ENCODE measurements at regions not wholly inside any gene's neighbourhood (a gene's known extent, or its start where the extent isn't known, plus 50 kb on each side); places are given as distances from the start of the nearest gene placed in this dataset.
"Not testable (repeated sequence)": the region's sequence is repeated elsewhere in the genome, so short reads cannot be mapped to it uniquely, and the experiment has no call there.

- ChIA-PET CTCF (no interaction called here), POLR2A (no interaction called here)
- no peak for TF ChIP-seq FOXA1 (IDR thresholded peaks at IDR 0.05)
- TF ChIP-seq, protein P1, sequence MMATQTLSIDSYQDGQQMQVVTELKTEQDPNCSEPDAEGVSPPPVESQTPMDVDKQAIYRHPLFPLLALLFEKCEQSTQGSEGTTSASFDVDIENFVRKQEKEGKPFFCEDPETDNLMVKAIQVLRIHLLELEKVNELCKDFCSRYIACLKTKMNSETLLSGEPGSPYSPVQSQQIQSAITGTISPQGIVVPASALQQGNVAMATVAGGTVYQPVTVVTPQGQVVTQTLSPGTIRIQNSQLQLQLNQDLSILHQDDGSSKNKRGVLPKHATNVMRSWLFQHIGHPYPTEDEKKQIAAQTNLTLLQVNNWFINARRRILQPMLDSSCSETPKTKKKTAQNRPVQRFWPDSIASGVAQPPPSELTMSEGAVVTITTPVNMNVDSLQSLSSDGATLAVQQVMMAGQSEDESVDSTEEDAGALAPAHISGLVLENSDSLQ (IDR thresholded peaks at IDR 0.05): no peak
- no peak for TF ChIP-seq LEF1 (IDR thresholded peaks at IDR 0.05; ENCODE audit: borderline replicate concordance)
- no peak for TF ChIP-seq NFRKB (IDR thresholded peaks at IDR 0.05)
- TF ChIP-seq SP1 (IDR thresholded peaks at IDR 0.05): no peak
- TF ChIP-seq HDGF (IDR thresholded peaks at IDR 0.05; ENCODE audit: borderline replicate concordance): no peak
- no peak for TF ChIP-seq ZNF384 (IDR thresholded peaks at IDR 0.05)
- no peak for TF ChIP-seq CTBP1 (IDR thresholded peaks at IDR 0.05; ENCODE audit: borderline replicate concordance)
- TF ChIP-seq ELF4 (IDR thresholded peaks at IDR 0.05): no peak
- no peak for TF ChIP-seq SUZ12 (IDR thresholded peaks at IDR 0.05)
- no peak for TF ChIP-seq FOXM1 (IDR thresholded peaks at IDR 0.05; ENCODE audit: borderline replicate concordance)
- TF ChIP-seq BHLHE40 (IDR thresholded peaks at IDR 0.05; ENCODE audit: borderline replicate concordance): no peak
- DNase-seq (ENCODE audit: extremely low spot score): no peak
Measured at GRCh38 chr5:25974451-25974850, 1063.9 kb downstream of the CDH9 start.

DNA sequence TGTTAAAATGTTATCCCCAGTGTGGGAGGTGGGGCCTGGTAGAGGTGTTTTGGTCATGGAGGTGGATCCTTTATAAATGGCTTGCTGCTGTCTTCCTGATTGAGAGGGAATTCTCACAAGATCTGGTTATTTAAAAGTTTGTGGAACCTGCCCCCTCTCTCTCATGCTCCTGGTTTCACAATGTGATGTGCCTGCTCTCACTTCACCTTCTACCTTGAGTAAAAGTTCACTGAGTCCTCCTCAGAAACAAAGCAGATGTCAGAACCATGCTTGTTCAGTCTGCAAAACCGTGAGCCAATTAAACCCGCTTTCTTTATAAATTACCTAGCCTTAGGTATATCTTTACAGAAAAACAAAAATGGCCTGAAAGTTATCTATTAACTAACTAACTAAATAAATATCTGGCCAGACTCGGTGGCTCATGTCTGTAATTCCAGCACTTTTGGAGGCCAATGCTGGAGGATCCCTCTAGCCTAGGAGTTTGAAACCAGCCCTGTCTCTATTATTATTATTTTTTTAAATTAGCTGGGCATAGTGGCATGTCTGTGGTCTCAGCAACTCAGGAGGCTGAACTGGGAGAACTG is 1067.4 kb downstream of the CDH9 start:
- POLR2A ChIA-PET: no interaction called here
- CTCF ChIA-PET: interaction anchor here (0.6 kb wide), 1 partner anchor 38 kb away, joined by 4 read pairs; no protein-coding TSS in a partner anchor
- TF ChIP-seq FOXM1 (IDR thresholded peaks at IDR 0.05; ENCODE audit: borderline replicate concordance) (no peak), LEF1 (IDR thresholded peaks at IDR 0.05; ENCODE audit: borderline replicate concordance) (no peak), FOXA1 (IDR thresholded peaks at IDR 0.05) (no peak), SP1 (IDR thresholded peaks at IDR 0.05) (no peak), ARNT (IDR thresholded peaks at IDR 0.05) (no peak), TARDBP (IDR thresholded peaks at IDR 0.05) (no peak), FOXK2 (IDR thresholded peaks at IDR 0.05) (no peak), ZNF384 (IDR thresholded peaks at IDR 0.05) (no peak), ELF4 (IDR thresholded peaks at IDR 0.05) (no peak), NFRKB (IDR thresholded peaks at IDR 0.05) (no peak), BHLHE40 (IDR thresholded peaks at IDR 0.05; ENCODE audit: borderline replicate concordance) (no peak), SUZ12 (IDR thresholded peaks at IDR 0.05) (no peak), CTBP1 (IDR thresholded peaks at IDR 0.05; ENCODE audit: borderline replicate concordance) (no peak)
- TF ChIP-seq, protein P1 (IDR thresholded peaks at IDR 0.05): no peak
- DNase-seq (ENCODE audit: extremely low spot score): no peak

DNA sequence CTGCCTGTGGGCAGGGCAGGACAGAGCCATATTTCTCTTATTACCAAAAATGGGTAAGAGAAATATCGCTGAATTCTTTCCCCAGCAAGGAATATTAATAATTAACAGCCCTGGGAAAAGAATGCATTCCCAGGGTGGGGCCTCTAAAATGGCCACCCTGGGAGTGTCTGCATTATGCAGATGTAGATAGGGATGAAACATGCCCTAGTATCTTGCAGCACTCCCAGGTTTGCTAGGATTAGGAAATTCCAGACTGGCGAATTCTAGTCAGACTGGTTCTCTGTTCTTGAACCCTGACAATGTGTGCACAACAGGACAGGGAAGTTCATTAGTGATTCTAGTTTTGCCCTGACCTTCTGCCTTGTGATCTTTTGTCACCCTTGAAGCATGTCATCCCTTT is 1069.3 kb downstream of the CDH9 start:
- POLR2A ChIA-PET; CTCF ChIA-PET; DNase-seq (ENCODE audit: extremely low spot score): not testable (repeated sequence)

DNA sequence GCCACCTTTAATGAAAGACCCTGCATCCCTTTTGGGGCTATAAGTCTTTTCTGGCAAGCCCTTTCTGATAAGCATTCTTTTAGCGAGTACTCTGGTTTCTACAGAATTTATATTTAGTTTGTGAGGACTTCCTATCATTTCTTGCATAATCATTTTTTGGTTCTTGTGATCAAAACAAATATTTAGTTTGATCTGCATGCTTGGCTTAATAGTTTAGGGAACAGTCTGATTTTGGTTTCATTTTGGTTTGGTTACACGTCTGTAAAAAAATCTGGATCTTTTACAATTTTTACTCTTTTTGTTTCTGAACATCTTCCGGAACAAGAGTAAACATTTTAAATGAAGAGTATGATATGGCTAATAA is 1074.4 kb downstream of the CDH9 start:
- ChIA-PET CTCF (no interaction called here), POLR2A (no interaction called here)
- no peak for TF ChIP-seq L3MBTL2 (conservative IDR thresholded peaks at IDR 0.05)
- TF ChIP-seq ELF4 (IDR thresholded peaks at IDR 0.05): no peak
- TF ChIP-seq, protein P1 (IDR thresholded peaks at IDR 0.05): no peak
- TF ChIP-seq FOXM1 (IDR thresholded peaks at IDR 0.05; ENCODE audit: borderline replicate concordance): no peak
- TF ChIP-seq FOXA1 (IDR thresholded peaks at IDR 0.05): no peak
- TF ChIP-seq LEF1 (IDR thresholded peaks at IDR 0.05; ENCODE audit: borderline replicate concordance): no peak
- no peak for TF ChIP-seq CTBP1 (IDR thresholded peaks at IDR 0.05; ENCODE audit: borderline replicate concordance)
- DNase-seq (ENCODE audit: extremely low spot score): no peak

DNA sequence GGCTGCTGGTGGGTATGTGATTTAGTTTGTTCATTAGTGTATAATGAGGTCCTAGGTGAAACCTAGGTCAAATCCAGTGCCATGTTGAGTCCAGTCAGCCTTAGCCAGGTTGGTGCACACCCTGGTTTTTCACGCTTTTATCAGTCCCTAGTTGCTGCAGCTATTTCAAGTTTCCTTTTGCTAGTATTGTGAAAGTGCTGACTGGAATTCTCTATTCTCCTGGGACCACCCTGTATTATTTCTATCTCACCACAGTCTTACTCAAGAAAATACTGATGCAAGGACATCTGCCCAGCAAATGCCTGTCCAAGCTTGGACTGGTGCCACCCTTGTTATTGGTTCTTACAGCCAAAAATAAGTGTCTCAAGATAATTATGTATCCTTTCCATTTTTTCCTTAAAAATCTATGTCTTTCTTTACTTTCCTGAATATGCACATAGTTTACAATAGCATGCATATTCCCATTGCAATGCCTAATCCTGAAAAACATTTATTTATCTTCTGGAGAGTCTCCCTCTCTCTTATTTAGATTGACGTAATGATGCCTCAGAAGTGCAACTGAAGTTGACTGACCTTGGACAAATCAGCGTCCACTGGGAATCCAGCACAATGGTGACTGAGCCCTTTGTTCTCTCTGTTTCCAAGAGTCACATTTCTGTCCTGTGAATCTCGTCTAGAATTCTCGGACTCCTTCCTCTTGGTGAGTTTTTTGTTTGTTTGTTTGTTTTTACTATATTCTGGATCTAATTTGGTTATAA is 1075.0 kb downstream of the CDH9 start:
- no peak for TF ChIP-seq FOXK2 (IDR thresholded peaks at IDR 0.05)
- no peak for TF ChIP-seq ZNF384 (IDR thresholded peaks at IDR 0.05)
- TF ChIP-seq TARDBP (IDR thresholded peaks at IDR 0.05): no peak
- TF ChIP-seq FOXM1 (IDR thresholded peaks at IDR 0.05; ENCODE audit: borderline replicate concordance): no peak
- TF ChIP-seq SP1 (IDR thresholded peaks at IDR 0.05): no peak
- no peak for TF ChIP-seq HDGF (IDR thresholded peaks at IDR 0.05; ENCODE audit: borderline replicate concordance)
- TF ChIP-seq NFRKB (IDR thresholded peaks at IDR 0.05): no peak
- no peak for TF ChIP-seq CTBP1 (IDR thresholded peaks at IDR 0.05; ENCODE audit: borderline replicate concordance)
- TF ChIP-seq, protein P1 (IDR thresholded peaks at IDR 0.05): no peak
- no peak for TF ChIP-seq FOXA1 (IDR thresholded peaks at IDR 0.05)
- TF ChIP-seq ELF4 (IDR thresholded peaks at IDR 0.05): no peak
- TF ChIP-seq L3MBTL2 (conservative IDR thresholded peaks at IDR 0.05): no peak
- no peak for TF ChIP-seq LEF1 (IDR thresholded peaks at IDR 0.05; ENCODE audit: borderline replicate concordance)
- TF ChIP-seq SUZ12 (IDR thresholded peaks at IDR 0.05): no peak
- no peak for TF ChIP-seq BHLHE40 (IDR thresholded peaks at IDR 0.05; ENCODE audit: borderline replicate concordance)
- no peak for TF ChIP-seq ARNT (IDR thresholded peaks at IDR 0.05)
- POLR2A ChIA-PET: no interaction called here
- DNase-seq (ENCODE audit: extremely low spot score): no peak
- CTCF ChIA-PET: no interaction called here

DNA sequence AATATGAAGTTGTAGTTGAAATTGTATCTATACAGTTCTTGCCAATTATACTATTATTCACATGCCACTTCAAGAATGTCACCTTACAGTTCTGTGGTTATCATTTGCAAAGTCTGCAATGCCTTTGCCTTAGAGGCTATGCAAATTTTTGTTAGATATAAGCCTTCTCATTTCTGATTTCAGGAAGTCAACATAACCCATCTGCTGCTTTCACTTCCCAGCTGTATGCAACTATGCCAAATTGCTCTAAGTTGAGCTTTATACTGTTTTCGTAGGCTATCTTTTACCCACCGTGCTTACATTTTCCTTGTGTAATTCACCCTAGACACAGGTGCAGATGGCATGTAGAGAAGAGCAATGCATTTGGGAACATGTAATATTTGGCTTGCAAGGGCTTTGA is 1083.0 kb downstream of the CDH9 start:
- POLR2A ChIA-PET: no interaction called here
- DNase-seq (ENCODE audit: extremely low spot score): no peak

More for the DNA sequence above, 1083.0 kb downstream of the CDH9 start:
- CTCF ChIA-PET: no interaction called here
- TF ChIP-seq FOXM1 (IDR thresholded peaks at IDR 0.05; ENCODE audit: borderline replicate concordance): no peak

All from HEK293T (cell line).